Stimulated activated effector memory CD8-positive, alpha-beta T cell treated with anti-CD3 and anti-CD28 coated beads, Interleukin-12 subunit alpha, Interleukin-12 subunit beta, amount 100 ng/mL, for 72 hours (primary cell): ENCODE measurements at regions not wholly inside any gene's neighbourhood (a gene's known extent, or its start where the extent isn't known, plus 50 kb on each side); places are given as distances from the start of the nearest gene placed in this dataset.

Experiments
- ATAC-seq: fragments of 150-1000 bp; cut with Tn5 transposase; 2 replicates; pipeline ENCODE4 v1.10.0; 2021
- DNase-seq, 2 donors: peaks; one replicate each; pipeline ENCODE4 v3.0.0; 2021 to 2022; ENCODE audit warnings: low spot score in 2 of 2
- H3K27ac Mint-ChIP-seq: one replicate; pipeline ENCODE4 v1.8.0; 2022; ENCODE audit warnings: mild to moderate bottlenecking, mixed read lengths
- H3K36me3 Mint-ChIP-seq: one replicate; pipeline ENCODE4 v1.8.0; 2022; ENCODE audit warnings: mild to moderate bottlenecking, mixed read lengths
- H3K4me1 Mint-ChIP-seq: one replicate; pipeline ENCODE4 v1.8.0; 2022; ENCODE audit warnings: mixed read lengths
- H3K4me3 Mint-ChIP-seq: one replicate; pipeline ENCODE4 v1.8.0; 2022; ENCODE audit warnings: mild to moderate bottlenecking, mixed read lengths
- H3K9me3 Mint-ChIP-seq: one replicate; pipeline ENCODE4 v1.8.0; 2022; ENCODE audit warnings: mixed read lengths

DNA sequence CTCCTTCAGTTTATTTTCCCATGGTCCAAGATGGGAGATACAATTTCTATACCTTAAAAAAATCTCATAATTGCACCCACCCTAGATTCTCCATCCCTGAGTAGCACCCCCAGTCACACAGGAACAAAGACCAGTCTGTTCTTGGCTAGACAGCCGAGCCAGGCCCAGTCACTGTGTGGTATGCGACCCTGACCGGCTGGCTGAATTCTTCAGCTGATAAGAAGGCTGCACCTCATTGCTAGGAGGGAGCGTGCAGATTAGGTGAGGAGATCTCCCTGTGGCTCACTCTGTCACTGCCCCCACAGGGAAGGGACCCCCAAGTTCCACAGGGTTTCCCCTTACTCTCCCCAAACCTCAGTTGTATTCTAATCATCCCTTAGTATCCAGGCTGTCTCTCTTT, 138.7 kb downstream of the SALL1 start:
- DNase-seq (no peak), ATAC-seq (peak; percentile 16)
- Mint-ChIP-seq H3K36me3 (no peaks in the 10 kb centered on the region), H3K9me3 (peaks cover 7% of the 10 kb centered on the region), H3K4me1 (no peaks in the 10 kb centered on the region), H3K27ac (no peak overlapping the region), H3K4me3 (no peak overlapping the region)

GRCh38 chr16:51010817-51011216, 140.3 kb downstream of the SALL1 start:
- Mint-ChIP-seq H3K4me1 (no peaks in the 10 kb centered on the region), H3K36me3 (no peaks in the 10 kb centered on the region), H3K4me3 (no peak overlapping the region), H3K27ac (no peak overlapping the region), H3K9me3 (peaks cover 7% of the 10 kb centered on the region)
- ATAC-seq (no peak), DNase-seq (no peak)

GRCh38 chr16:51009813-51010212, 141.3 kb downstream of the SALL1 start:
- Mint-ChIP-seq H3K36me3 (no peaks in the 10 kb centered on the region), H3K27ac (no peak overlapping the region), H3K4me3 (no peak overlapping the region), H3K4me1 (no peaks in the 10 kb centered on the region), H3K9me3 (peaks cover 7% of the 10 kb centered on the region)
- no peak for ATAC-seq
- DNase-seq: no peak

GRCh38 chr16:51009359-51009758, 141.7 kb downstream of the SALL1 start:
- H3K9me3 Mint-ChIP-seq: peaks cover 7% of the 10 kb centered on the region
- no peak for DNase-seq
- H3K4me3 Mint-ChIP-seq: no peak overlapping the region
- H3K4me1 Mint-ChIP-seq: no peaks in the 10 kb centered on the region
- H3K27ac Mint-ChIP-seq: no peak overlapping the region
- ATAC-seq: no peak
- H3K36me3 Mint-ChIP-seq: no peaks in the 10 kb centered on the region

- no peaks in the 10 kb centered on the region for H3K36me3 Mint-ChIP-seq
- no peak for DNase-seq
- no peak overlapping the region for H3K27ac Mint-ChIP-seq
- no peak overlapping the region for H3K4me3 Mint-ChIP-seq
- no peaks in the 10 kb centered on the region for H3K4me1 Mint-ChIP-seq
- peaks cover 7% of the 10 kb centered on the region for H3K9me3 Mint-ChIP-seq
- no peak for ATAC-seq
Measured at GRCh38 chr16:51008607-51009006, 142.5 kb downstream of the SALL1 start.

DNA sequence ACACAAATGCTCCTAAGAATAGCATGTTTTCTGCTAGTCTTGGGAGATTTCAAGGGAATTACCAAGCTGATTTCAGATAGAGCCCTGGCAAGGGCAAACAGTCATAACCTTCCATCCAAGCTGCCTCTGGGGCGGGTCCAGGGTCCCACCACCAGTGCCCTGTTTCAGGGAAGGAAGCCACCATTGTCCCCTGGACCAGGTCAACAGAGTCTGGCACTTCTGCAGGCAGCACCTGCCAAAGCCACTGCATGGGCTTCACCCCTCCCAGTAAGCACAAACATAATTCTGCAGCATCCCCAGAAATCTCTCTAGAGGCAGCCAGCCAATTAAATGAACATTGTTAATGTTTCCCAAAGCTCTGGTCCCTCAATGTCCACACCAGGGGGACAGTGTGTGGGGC, 143.0 kb downstream of the SALL1 start:
- Mint-ChIP-seq H3K9me3 (peaks cover 7% of the 10 kb centered on the region), H3K4me3 (no peak overlapping the region), H3K27ac (no peak overlapping the region), H3K4me1 (no peaks in the 10 kb centered on the region), H3K36me3 (no peaks in the 10 kb centered on the region)
- no peak for DNase-seq
- no peak for ATAC-seq

GRCh38 chr16:51003850-51004566, 147.1 kb downstream of the SALL1 start:
- Mint-ChIP-seq H3K4me1 (no peaks in the 10 kb centered on the region), H3K9me3 (no peaks in the 10 kb centered on the region), H3K4me3 (no peak overlapping the region), H3K27ac (no peak overlapping the region), H3K36me3 (no peaks in the 10 kb centered on the region)
- ATAC-seq (no peak), DNase-seq (no peak)

DNA sequence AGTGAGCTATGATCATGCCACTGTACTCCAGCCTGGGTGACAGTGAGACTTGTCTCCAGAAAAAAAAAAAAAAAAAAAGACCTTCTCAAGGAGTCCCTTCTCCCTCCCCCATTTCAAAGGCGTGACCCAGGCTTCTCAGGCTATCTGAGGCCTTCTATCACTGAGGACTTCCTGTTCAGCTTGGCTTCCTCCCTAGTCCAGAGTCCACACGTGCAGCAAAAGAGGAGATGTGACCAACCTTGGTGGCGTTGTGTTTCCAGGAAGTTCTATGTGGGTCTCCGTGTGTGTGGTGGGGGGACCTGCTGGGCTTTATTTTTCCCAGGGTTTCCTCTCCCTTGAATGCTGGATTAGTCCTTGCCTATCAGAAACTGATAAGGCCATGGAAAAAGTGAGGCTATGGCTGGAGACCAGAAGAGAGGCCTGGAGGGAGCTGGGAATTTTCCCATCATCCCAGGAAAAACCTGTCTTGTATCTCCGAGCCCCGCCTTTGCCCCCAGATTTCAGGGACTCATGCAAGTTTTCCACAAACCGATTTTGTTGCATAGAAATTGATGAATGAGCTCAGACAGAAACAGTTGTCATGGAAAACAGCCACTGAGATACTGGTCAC, 148.1 kb downstream of the SALL1 start:
- Mint-ChIP-seq H3K4me3 (no peak overlapping the region), H3K9me3 (no peaks in the 10 kb centered on the region)

DNA sequence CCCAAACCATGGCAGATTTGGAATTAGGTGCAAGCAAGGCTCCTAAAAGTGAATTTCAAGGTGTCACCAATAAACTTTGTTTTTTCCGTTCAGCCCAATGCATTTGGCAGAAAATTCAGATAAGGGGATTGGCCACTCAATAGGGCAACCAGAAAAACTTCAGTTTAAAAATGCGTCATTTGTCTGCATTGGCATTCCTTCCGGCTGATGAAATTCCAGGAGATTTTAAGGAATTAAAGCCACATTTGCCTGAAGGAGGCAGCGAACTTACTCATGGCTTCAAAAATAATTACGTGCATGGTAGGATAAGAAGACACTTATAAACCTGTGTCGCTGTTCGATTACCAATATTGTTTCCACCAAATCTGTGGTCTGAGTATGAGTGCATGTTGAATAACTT, 151.9 kb downstream of the SALL1 start:
- peaks cover 5% of the 10 kb centered on the region for H3K9me3 Mint-ChIP-seq

More for the DNA sequence above, 148.1 kb downstream of the SALL1 start:
- no peak for ATAC-seq
- DNase-seq: no peak
- Mint-ChIP-seq H3K36me3 (no peaks in the 10 kb centered on the region), H3K27ac (no peak overlapping the region), H3K4me1 (no peaks in the 10 kb centered on the region)

DNA sequence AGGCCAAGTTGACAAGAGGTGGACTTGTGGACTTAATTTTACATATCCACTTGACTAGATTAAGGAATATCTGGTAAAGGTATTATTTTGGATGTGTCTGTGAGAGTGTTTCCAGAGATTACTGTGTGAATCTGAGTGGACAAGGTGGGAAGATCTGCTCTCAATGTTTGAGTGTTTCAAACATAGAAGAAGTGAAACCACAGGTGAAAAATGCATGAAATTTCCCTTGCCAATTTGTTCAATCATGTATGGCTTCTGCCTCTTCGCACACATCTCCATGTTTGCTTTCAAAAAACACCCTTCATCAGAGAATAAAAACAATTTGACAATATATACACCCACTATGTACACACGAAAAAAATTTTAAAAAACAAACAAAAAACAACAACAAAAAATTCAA, 152.7 kb downstream of the SALL1 start:
- H3K36me3 Mint-ChIP-seq: no peaks in the 10 kb centered on the region
- H3K4me1 Mint-ChIP-seq: no peaks in the 10 kb centered on the region
- H3K9me3 Mint-ChIP-seq: peaks cover 5% of the 10 kb centered on the region
- DNase-seq (no peak), ATAC-seq (no peak)
- H3K27ac Mint-ChIP-seq: no peak overlapping the region
- H3K4me3 Mint-ChIP-seq: no peak overlapping the region

More for the DNA sequence above, 151.9 kb downstream of the SALL1 start:
- no peaks in the 10 kb centered on the region for H3K4me1 Mint-ChIP-seq
- no peak overlapping the region for H3K4me3 Mint-ChIP-seq
- H3K27ac Mint-ChIP-seq: no peak overlapping the region
- no peak for ATAC-seq
- no peaks in the 10 kb centered on the region for H3K36me3 Mint-ChIP-seq
- DNase-seq: no peak

DNA sequence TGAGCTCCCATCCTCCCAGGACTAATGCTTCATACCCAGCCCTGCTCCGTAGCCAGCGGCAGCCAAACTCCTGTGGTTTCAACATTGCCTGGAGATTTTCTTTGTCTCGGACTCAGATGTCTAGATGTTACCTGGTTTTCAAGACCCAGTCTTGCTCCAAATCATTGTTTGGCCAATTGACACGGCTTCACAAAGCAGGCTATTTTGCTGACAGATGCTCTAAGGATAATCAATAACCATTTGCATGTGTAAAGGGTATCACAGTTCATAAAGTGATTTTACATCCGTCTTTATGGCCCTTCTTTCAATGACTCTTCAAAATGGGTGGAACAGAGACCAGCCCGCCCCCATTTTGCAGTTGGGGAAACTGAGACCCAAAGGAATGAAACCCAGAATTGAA, 153.4 kb downstream of the SALL1 start:
- no peak overlapping the region for H3K4me3 Mint-ChIP-seq
- DNase-seq (no peak), ATAC-seq (no peak)
- H3K4me1 Mint-ChIP-seq: no peaks in the 10 kb centered on the region
- H3K36me3 Mint-ChIP-seq: no peaks in the 10 kb centered on the region
- H3K27ac Mint-ChIP-seq: no peak overlapping the region
- H3K9me3 Mint-ChIP-seq: peaks cover 5% of the 10 kb centered on the region

GRCh38 chr16:50996830-50997186, 154.3 kb downstream of the SALL1 start:
- ATAC-seq (no peak), DNase-seq (no peak)
- H3K36me3 Mint-ChIP-seq: no peaks in the 10 kb centered on the region
- no peak overlapping the region for H3K27ac Mint-ChIP-seq
- peaks cover 5% of the 10 kb centered on the region for H3K9me3 Mint-ChIP-seq
- H3K4me3 Mint-ChIP-seq: no peak overlapping the region
- H3K4me1 Mint-ChIP-seq: no peaks in the 10 kb centered on the region

DNA sequence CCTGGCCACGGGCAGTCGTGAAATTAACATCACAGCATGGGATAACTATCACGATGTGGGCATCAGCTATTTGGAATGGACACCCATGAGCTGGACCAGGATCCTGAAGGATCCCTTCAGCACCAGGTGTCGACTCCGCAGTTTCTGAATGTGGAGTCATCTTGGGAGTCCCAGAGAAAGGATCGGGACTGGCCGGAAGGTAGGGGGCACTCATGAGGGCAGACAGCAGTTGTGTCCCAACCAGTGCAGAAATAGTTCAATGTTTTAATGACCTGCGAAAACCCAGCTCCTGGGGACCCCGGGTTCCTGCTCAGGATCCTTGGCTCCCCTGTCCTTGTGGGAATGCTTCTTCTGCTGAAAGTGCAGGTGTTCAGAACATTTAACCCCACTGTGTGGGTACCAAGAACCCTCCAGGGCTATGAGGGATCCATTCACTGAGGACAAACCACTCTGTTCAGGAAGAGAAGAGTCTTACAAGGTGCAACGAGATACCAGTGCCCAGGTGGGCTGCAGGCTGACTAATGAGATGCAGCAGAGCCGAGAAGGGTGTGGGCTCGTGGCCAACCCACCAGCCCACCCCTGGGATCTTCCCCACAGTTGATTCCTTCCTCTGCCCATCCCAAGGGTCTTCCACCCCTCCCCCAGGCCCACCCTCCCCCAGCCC, 154.8 kb downstream of the SALL1 start:
- no peak for DNase-seq
- H3K27ac Mint-ChIP-seq: no peak overlapping the region
- H3K9me3 Mint-ChIP-seq: peaks cover 5% of the 10 kb centered on the region
- H3K4me1 Mint-ChIP-seq: no peaks in the 10 kb centered on the region
- no peaks in the 10 kb centered on the region for H3K36me3 Mint-ChIP-seq
- no peak overlapping the region for H3K4me3 Mint-ChIP-seq
- ATAC-seq: peak; percentile 26

GRCh38 chr16:50994995-50995394, 156.1 kb downstream of the SALL1 start:
- Mint-ChIP-seq H3K27ac (no peak overlapping the region), H3K4me3 (no peak overlapping the region), H3K9me3 (peaks cover 7% of the 10 kb centered on the region), H3K4me1 (no peaks in the 10 kb centered on the region), H3K36me3 (no peaks in the 10 kb centered on the region)
- ATAC-seq (no peak), DNase-seq (no peak)

DNA sequence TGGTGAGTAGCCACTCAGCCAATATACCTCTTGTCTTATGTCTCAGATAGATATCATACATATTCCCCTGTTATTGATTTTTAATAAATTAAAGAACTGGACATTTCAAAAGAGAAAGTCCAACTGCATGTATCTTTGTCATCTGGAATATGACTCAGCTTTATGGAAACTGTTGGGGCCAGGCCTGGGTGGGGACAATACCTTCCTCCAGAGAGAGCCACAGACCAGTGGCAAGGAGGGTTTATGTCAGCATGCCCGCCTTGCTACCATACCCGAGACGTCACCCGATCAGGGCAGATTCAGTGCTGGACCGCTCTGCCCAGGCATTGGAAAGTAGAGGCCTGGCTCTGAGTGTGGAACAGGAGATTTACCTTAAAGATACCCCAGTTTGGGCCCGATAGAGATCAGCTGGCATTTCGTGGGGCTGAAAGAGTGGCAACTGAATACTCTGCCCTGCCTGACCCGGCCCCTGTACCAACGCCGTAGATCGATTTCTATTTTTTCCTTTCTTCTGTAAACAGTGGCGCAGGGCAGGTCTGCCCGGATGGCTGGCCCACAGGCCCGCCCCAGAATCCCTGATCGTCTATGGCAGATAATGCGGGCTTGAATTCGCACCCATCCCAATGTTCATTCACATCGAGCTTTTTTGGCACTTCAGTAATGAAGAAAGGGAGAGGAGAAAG, 158.6 kb downstream of the SALL1 start:
- ATAC-seq (no peak), DNase-seq (no peak)
- Mint-ChIP-seq H3K4me3 (no peak overlapping the region), H3K9me3 (peaks cover 11% of the 10 kb centered on the region), H3K4me1 (no peaks in the 10 kb centered on the region), H3K27ac (no peak overlapping the region), H3K36me3 (no peaks in the 10 kb centered on the region)

DNA sequence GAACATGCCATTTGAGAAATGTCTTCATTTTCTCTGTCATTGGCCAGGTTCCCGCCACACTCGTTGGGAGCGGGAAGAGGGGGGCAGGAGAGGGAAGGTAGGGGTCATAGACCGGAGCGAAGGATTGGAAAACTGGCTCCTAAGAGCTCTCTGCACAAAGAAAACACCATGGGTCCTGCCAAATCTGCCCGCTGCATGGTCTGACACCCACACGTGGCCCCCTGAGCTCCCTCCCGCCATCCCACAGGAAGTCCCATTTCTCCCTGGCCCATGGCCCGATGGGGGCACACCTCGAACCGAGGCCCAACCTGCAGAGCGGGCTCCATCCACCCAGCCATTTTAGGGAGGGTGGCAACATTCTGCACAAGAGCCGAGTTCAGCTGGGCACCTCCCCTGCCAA, 159.6 kb downstream of the SALL1 start:
- DNase-seq: no peak
- H3K27ac Mint-ChIP-seq: no peak overlapping the region

More for the DNA sequence above, 159.6 kb downstream of the SALL1 start:
- Mint-ChIP-seq H3K4me1 (no peaks in the 10 kb centered on the region), H3K36me3 (no peaks in the 10 kb centered on the region), H3K4me3 (no peak overlapping the region), H3K9me3 (peaks cover 11% of the 10 kb centered on the region)
- ATAC-seq: no peak
